ENCODE measurements at regions not wholly inside any gene's neighbourhood (a gene's known extent, or its start where the extent isn't known, plus 50 kb on each side); places are given as distances from the start of the nearest gene placed in this dataset.

- H3K4me3 ChIP-seq (ENCODE audit: low read depth, low read length): no peak overlapping the region
- DNase-seq (ENCODE audit: low read depth, low spot score): no peak
- TF ChIP-seq CTCF (IDR thresholded peaks at IDR 0.05; ENCODE audit: insufficient read depth, low read length, missing control alignments): no peak
- ChIA-PET POLR2A (no interaction called here), CTCF (interaction anchor here (0.8 to 3.4 kb wide), 4 partner anchors 9 to 253 kb away, joined by 3 to 31 read pairs (median 6); no protein-coding TSS in a partner anchor)
Observed at GRCh38 chr14:100400115-100400514, 77.0 kb downstream of the SLC25A47 start.

- POLR2A ChIA-PET: no interaction called here
- TF ChIP-seq CTCF (IDR thresholded peaks at IDR 0.05; ENCODE audit: insufficient read depth, low read length, missing control alignments): no peak
- DNase-seq (ENCODE audit: low read depth, low spot score): no peak
- no peak overlapping the region for H3K4me3 ChIP-seq (ENCODE audit: low read depth, low read length)
- CTCF ChIA-PET: interaction anchor here (0.8 to 3.4 kb wide), 3 partner anchors 17 kb away, joined by 3 to 31 read pairs (median 21); no protein-coding TSS in a partner anchor
Observed at GRCh38 chr14:100401031-100401692, 78.0 kb downstream of the SLC25A47 start.

- TF ChIP-seq CTCF (IDR thresholded peaks at IDR 0.05; ENCODE audit: insufficient read depth, low read length, missing control alignments): no peak
- H3K4me3 ChIP-seq (ENCODE audit: low read depth, low read length): no peak overlapping the region
- POLR2A ChIA-PET: no interaction called here
- no peak for DNase-seq (ENCODE audit: low read depth, low spot score)
- CTCF ChIA-PET: interaction anchor here (0.8 to 3.2 kb wide), 4 partner anchors 16 to 252 kb away, joined by 3 to 21 read pairs (median 8); no protein-coding TSS in a partner anchor
Observed at GRCh38 chr14:100401792-100402191, 78.7 kb downstream of the SLC25A47 start.

DNA sequence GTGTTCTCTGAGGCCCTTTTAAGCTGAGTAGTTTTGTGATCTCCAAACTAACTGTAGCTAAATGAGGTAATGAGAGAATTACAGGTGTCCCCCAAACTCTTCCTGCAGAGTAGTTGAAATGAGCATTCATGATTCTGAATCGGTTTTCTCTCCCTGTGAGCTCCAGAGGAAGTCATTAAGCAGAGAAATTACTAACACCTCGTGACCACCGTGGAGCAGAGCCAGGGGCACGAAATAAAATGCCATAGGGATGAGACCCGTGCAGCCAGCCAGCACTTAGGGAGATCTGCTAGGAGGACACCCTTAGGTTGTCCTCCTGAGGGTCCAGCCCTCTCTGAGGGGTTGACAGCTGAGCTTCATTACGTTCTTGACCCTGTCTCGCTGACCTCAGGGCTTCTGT lies 79.5 kb downstream of the SLC25A47 start:
- no peak overlapping the region for H3K4me3 ChIP-seq (ENCODE audit: low read depth, low read length)
- ChIA-PET POLR2A (no interaction called here), CTCF (interaction anchor here (1.1 to 3.2 kb wide), 3 partner anchors 18 to 251 kb away, joined by 7 to 21 read pairs (median 9); no protein-coding TSS in a partner anchor)
- TF ChIP-seq CTCF (IDR thresholded peaks at IDR 0.05; ENCODE audit: insufficient read depth, low read length, missing control alignments): no peak
- DNase-seq (ENCODE audit: low read depth, low spot score): no peak

- no peak overlapping the region for H3K4me3 ChIP-seq (ENCODE audit: low read depth, low read length)
- DNase-seq (ENCODE audit: low read depth, low spot score): no peak
- CTCF ChIA-PET: interaction anchor here (1.1 to 3.2 kb wide), 4 partner anchors 19 to 250 kb away, joined by 7 to 21 read pairs (median 9); no protein-coding TSS in a partner anchor
- POLR2A ChIA-PET: no interaction called here
- TF ChIP-seq CTCF (IDR thresholded peaks at IDR 0.05; ENCODE audit: insufficient read depth, low read length, missing control alignments): no peak
Observed at GRCh38 chr14:100403105-100403504, 80.0 kb downstream of the SLC25A47 start.

DNA sequence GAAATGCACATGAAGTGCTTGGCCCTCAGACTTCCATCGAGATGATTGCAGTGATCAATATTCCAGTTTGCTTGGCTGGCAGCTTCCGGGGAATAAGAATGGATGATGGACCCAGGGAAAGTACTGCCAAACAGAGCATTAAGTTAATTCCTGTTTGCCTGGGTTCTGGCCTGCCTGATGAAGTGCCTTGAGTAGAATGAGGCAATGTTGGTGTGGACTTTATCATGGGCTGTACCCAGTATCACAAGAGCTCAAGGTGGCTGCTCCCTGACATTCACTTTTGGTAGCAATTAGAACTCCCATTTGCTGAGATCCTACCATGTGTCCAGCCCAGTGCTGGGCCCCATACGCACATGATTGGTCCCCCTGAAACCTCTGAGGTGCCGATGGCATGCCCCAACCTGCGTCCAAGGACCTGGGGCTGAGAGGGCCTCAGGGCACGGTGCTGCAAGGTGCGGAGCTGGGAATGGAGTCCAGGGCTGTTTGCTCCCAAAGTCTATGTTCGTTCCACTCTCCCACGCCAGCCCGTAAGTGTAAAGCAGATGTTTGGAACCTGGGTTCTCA lies 80.7 kb downstream of the SLC25A47 start:
- TF ChIP-seq CTCF (IDR thresholded peaks at IDR 0.05; ENCODE audit: insufficient read depth, low read length, missing control alignments): no peak
- no peak for DNase-seq (ENCODE audit: low read depth, low spot score)
- CTCF ChIA-PET: interaction anchor here (1.6 to 3.2 kb wide), 3 partner anchors 19 to 249 kb away, joined by 6 to 21 read pairs (median 9); no protein-coding TSS in a partner anchor
- H3K4me3 ChIP-seq (ENCODE audit: low read depth, low read length): no peak overlapping the region
- POLR2A ChIA-PET: no interaction called here
